ENCODE measurements at regions not wholly inside any gene's neighbourhood (a gene's known extent, or its start where the extent isn't known, plus 50 kb on each side); places are given as distances from the start of the nearest gene placed in this dataset.

DNA sequence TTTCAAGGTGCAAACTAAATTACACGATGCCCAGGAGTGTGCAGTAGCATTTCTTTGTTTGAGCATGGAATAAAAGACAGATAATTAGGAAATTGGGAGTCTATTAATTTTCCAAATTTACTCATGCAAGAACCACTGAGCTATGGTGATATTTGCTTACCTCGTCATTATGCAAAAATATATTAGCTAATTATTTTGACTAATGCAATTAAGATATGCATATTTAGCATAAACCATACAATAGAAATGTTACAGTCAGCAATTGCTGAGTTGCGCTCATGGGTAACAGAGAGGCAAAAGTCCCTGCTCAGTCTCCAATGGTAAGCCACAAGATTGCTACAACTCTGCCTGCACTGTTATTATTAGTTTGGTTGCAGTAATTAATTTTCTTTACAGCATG lies 342.0 kb downstream of the TXNL1 start:
- TF ChIP-seq, protein P1, sequence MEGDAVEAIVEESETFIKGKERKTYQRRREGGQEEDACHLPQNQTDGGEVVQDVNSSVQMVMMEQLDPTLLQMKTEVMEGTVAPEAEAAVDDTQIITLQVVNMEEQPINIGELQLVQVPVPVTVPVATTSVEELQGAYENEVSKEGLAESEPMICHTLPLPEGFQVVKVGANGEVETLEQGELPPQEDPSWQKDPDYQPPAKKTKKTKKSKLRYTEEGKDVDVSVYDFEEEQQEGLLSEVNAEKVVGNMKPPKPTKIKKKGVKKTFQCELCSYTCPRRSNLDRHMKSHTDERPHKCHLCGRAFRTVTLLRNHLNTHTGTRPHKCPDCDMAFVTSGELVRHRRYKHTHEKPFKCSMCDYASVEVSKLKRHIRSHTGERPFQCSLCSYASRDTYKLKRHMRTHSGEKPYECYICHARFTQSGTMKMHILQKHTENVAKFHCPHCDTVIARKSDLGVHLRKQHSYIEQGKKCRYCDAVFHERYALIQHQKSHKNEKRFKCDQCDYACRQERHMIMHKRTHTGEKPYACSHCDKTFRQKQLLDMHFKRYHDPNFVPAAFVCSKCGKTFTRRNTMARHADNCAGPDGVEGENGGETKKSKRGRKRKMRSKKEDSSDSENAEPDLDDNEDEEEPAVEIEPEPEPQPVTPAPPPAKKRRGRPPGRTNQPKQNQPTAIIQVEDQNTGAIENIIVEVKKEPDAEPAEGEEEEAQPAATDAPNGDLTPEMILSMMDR (IDR thresholded peaks at IDR 0.05) = no peak
- TF ChIP-seq EP300 (IDR thresholded peaks at IDR 0.05) = no peak
- TF ChIP-seq POLR2A (IDR thresholded peaks at IDR 0.05; ENCODE audit: low read depth) = no peak
